Testis (tissue), 2 donors: ENCODE measurements at regions not wholly inside any gene's neighbourhood (a gene's known extent, or its start where the extent isn't known, plus 50 kb on each side); places are given as distances from the start of the nearest gene placed in this dataset.
A peak's percentile ranks its signal among the peaks of the same experiment; 100 is the strongest.

Experiments
- DNase-seq: peaks from one replicate; pipeline ENCODE4 v3.0.0-alpha.2; 2019
- H3K27ac ChIP-seq, 2 donors: fragments of 200-600 bp; sonication (generic); one replicate each; pipeline ENCODE4 v1.5.1; 2019
- H3K27me3 ChIP-seq: fragments of 200-600 bp; sonication (generic); one replicate; pipeline ENCODE4 v1.5.1; 2019
- H3K36me3 ChIP-seq: fragments of 200-600 bp; sonication (generic); one replicate; pipeline ENCODE4 v1.5.1; 2017; ENCODE audit warnings: low read depth; ENCODE audit errors: missing control alignments
- H3K4me1 ChIP-seq: fragments of 200-600 bp; sonication (generic); one replicate; pipeline ENCODE4 v1.5.1; 2019
- H3K4me3 ChIP-seq, 2 donors: fragments of 200-600 bp; sonication (generic); one replicate each; pipeline ENCODE4 v1.5.1; 2017 to 2019
- H3K9me3 ChIP-seq: fragments of 200-600 bp; sonication (generic); one replicate; pipeline ENCODE4 v1.5.1; 2017
- POLR2A ChIP-seq: fragments of 450-650 bp; IDR thresholded peaks from one replicate; pipeline ENCODE4 v1.6.1; 2017; ENCODE audit warnings: antibody characterized with exemption, mild to moderate bottlenecking, moderate library complexity
- WGBS, 2 donors: methylation state at CpG; one replicate each; pipeline ENCODE4 v1.1.5; 2018; 5-methylcytosine and 5-hydroxymethylcytosine counted together
- intact Hi-C: fragments of 100-400 bp; cut with DNase I; formaldehyde crosslinking; loops from one replicate; pipeline ENCODE4 v1.15.1; 2023; ENCODE audit warnings: low total_unique reads
- TF ChIP-seq, protein P1 (sequence below), 3 experiments: fragments of 450-650 bp in 2 of 3; fragments of 200-600 bp in 1 of 3; sonication (generic) in 1 of 3; IDR thresholded peaks; one replicate each; pipeline ENCODE4 v1.5.1; 2016 to 2019; ENCODE audit warnings: antibody characterized with exemption in 3 of 3, mild to moderate bottlenecking in 2 of 3, moderate library complexity in 1 of 3

DNA sequence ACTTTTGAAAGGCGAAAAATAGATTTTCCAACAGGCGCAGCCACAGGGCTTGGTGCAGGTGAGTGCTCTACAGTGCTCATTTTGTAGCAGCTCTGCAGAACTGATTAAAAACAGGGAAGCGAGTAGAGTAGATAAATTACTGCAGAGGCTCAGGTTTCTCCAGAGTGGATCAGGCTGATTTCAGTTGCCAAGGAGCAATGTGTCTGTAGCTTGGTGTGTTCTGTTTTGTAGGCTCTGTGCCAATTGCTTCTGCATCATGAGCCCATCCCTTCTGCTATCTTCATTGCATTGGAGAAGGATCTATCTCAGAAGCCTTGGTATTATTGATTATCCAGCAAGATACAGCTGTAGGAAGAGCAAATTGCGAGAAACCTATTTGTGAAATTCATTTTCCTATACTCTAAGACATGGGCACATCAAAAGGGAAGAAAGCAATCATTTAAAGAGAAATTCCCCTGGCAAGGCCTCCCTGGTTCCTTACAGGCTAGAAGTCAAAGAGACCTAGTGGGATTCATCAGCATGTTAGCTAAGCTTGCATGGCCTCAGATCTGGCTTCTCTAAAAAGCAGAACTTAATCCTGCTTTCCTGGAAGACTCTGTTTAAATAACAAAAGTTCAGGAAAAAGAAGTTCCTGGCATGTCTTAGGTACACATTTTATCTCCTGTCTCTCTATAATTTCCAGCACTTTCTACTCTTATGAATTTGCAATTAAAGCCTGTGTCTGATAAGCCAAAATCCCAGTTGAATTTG, 432.4 kb upstream of the ATP10A start:
- WGBS, 2 donors = 44 to 55% methylated on average over 4 of the region's 4 CpGs
- Histone ChIP-seq H3K4me3 (no peak overlapping the region), H3K27ac (no peak overlapping the region), H3K27me3 (no peaks in the 10 kb centered on the region), H3K4me1 (no peaks in the 10 kb centered on the region), H3K36me3 (no peaks in the 10 kb centered on the region), H3K9me3 (no peaks in the 10 kb centered on the region)
- no peak for DNase-seq
- intact Hi-C loops = no loop called here
- TF ChIP-seq POLR2A = no peak
- TF ChIP-seq, protein P1, sequence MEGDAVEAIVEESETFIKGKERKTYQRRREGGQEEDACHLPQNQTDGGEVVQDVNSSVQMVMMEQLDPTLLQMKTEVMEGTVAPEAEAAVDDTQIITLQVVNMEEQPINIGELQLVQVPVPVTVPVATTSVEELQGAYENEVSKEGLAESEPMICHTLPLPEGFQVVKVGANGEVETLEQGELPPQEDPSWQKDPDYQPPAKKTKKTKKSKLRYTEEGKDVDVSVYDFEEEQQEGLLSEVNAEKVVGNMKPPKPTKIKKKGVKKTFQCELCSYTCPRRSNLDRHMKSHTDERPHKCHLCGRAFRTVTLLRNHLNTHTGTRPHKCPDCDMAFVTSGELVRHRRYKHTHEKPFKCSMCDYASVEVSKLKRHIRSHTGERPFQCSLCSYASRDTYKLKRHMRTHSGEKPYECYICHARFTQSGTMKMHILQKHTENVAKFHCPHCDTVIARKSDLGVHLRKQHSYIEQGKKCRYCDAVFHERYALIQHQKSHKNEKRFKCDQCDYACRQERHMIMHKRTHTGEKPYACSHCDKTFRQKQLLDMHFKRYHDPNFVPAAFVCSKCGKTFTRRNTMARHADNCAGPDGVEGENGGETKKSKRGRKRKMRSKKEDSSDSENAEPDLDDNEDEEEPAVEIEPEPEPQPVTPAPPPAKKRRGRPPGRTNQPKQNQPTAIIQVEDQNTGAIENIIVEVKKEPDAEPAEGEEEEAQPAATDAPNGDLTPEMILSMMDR (IDR thresholded peaks at IDR 0.05) = no peak

DNA sequence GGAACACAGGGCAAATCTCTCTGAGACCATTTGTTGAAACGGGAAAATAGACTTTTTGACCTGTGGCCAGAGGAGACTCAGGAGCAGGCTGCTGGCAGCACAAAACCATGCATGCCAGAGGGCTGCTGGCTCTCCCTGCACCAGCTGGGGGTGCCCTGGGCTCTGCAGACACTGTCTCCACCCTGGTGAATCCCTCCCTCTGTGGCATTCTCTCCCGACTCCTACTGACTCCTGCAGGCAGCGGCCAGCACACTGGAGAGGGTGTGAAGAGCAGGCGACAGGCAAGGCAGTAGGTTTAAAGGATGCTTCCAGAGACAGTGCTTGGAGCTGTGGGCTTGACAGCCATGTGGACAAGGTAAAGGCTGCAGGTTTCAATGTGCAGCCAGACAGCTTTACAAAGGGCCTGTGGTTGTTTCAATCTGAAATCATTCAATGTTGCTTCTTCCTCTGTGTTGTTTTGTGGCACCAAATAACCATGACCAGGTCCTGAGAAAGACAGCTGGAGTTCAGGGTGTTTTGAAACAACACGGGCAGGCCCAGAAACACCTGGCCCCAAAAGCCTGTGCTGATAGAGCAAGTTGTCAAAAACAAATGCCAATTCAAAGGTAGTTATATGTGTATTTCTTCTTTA, 431.0 kb upstream of the ATP10A start:
- intact Hi-C loops = no loop called here

DNA sequence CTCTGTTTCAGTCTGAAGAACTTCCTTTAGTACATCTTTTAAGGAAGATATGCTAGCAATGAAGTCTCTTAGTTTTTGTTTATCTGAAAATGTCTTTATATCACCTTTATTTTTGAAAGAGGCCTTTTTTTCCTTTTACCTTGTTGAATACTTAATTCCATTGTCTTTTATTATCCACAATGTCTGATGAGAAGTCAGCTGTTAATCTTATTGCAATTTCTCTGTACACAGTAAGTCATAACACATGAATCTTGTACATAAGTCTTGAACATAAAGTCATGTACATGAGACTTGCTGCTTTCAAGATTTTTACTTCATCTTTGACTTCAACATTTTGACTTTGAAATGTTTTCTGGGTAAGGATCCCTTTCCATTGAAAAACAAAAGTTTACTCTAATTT, 424.3 kb upstream of the ATP10A start:
- H3K27ac ChIP-seq = no peak overlapping the region
- H3K27me3 ChIP-seq = no peaks in the 10 kb centered on the region
- no peaks in the 10 kb centered on the region for H3K4me1 ChIP-seq
- no peaks in the 10 kb centered on the region for H3K9me3 ChIP-seq
- H3K4me3 ChIP-seq = no peak overlapping the region
- H3K36me3 ChIP-seq = no peaks in the 10 kb centered on the region
- TF ChIP-seq, protein P1 (IDR thresholded peaks at IDR 0.05) = no peak
- TF ChIP-seq POLR2A = no peak
- intact Hi-C loops = no loop called here
- DNase-seq = no peak

More for the DNA sequence above, 431.0 kb upstream of the ATP10A start:
- no peak overlapping the region for H3K4me3 ChIP-seq
- no peaks in the 10 kb centered on the region for H3K9me3 ChIP-seq
- WGBS, 2 donors = 49 to 50% methylated on average over 3 to 5 of the region's 5 CpGs
- TF ChIP-seq, protein P1 (IDR thresholded peaks at IDR 0.05) = no peak
- TF ChIP-seq POLR2A = no peak
- no peaks in the 10 kb centered on the region for H3K4me1 ChIP-seq
- H3K27ac ChIP-seq = no peak overlapping the region
- no peaks in the 10 kb centered on the region for H3K27me3 ChIP-seq
- no peaks in the 10 kb centered on the region for H3K36me3 ChIP-seq
- peak; percentile 72 for DNase-seq

DNA sequence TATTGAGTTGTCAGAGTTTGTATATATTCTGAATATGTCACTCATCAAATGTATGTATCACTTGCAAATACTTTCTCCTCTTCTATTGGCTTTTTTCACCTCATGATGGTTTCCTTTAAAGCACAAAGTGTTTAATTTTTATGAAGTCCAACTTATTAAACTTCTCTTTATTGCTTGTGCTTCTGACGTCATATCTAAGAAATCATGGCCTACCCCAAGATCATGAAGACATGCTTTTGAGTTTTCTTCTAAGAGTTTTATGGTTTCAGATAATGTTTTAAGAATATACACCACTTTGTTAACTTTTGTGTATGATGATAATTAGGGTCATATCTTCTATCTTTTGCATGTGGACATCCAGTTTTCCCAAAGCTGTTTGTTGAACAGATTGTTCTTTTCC, 417.2 kb upstream of the ATP10A start:
- Histone ChIP-seq H3K4me1 (no peaks in the 10 kb centered on the region), H3K4me3 (no peak overlapping the region), H3K36me3 (no peaks in the 10 kb centered on the region), H3K27ac (no peak overlapping the region), H3K27me3 (no peaks in the 10 kb centered on the region), H3K9me3 (no peaks in the 10 kb centered on the region)
- WGBS, 2 donors = 91 to 100% methylated on average over 1 of the region's 1 CpG
- intact Hi-C loops = no loop called here
- no peak for DNase-seq
- TF ChIP-seq, protein P1 (IDR thresholded peaks at IDR 0.05) = no peak
- no peak for TF ChIP-seq POLR2A

DNA sequence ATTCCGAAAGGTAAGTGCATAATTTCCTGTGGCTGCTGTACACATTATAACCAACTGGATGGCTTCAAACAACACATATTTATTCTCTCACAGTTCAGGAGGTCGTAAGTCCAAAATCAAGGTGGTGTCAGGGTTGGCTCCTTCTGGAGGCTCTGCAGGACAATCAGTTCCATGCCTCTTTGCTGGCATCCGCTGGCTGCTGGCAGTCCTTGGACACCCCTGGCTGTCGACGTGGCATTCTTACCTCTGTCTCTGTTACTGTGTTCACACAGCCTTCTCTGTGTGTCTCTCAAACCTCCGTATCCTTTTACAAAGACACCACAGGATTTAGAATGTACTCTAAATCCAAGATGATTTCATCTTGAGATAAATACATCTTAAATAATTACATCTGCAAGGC, 398.8 kb upstream of the ATP10A start:
- Histone ChIP-seq H3K4me1 (no peaks in the 10 kb centered on the region), H3K9me3 (no peaks in the 10 kb centered on the region), H3K27me3 (no peaks in the 10 kb centered on the region), H3K27ac (no peak overlapping the region), H3K36me3 (no peaks in the 10 kb centered on the region), H3K4me3 (no peak overlapping the region)
- TF ChIP-seq POLR2A = no peak
- TF ChIP-seq, protein P1 (IDR thresholded peaks at IDR 0.05) = no peak
- 85 to 88% methylated on average over 6 of the region's 6 CpGs for WGBS, 2 donors
- intact Hi-C loops = no loop called here
- no peak for DNase-seq
